Thyroid gland (tissue), 4 donors: ENCODE measurements at regions not wholly inside any gene's neighbourhood (a gene's known extent, or its start where the extent isn't known, plus 50 kb on each side); places are given as distances from the start of the nearest gene placed in this dataset.

Experiments used
- CTCF ChIP-seq, 6 experiments: fragments of 200-600 bp in 3 of 6; fragments of 450-650 bp in 3 of 6; sonication (generic) in 3 of 6; IDR thresholded peaks; one replicate each; pipeline ENCODE4 v1.5.1; 2016 to 2019; ENCODE audit warnings: antibody characterized with exemption in 6 of 6, mild to moderate bottlenecking in 2 of 6, inconsistent platforms in 1 of 6, moderate library complexity in 1 of 6
- POLR2A ChIP-seq, 2 donors: fragments of 450-650 bp; IDR thresholded peaks; one replicate each; pipeline ENCODE4 v1.6.1; 2017; ENCODE audit warnings: antibody characterized with exemption in 2 of 2, mild to moderate bottlenecking in 2 of 2, moderate library complexity in 1 of 2

GRCh38 chr3:42012383-42012934 is 50.6 kb upstream of the ULK4 start:
- no peak for TF ChIP-seq CTCF (IDR thresholded peaks at IDR 0.05)
- no peak for TF ChIP-seq POLR2A (IDR thresholded peaks at IDR 0.05)
